GM12864 (cell line): ENCODE measurements at regions not wholly inside any gene's neighbourhood (a gene's known extent, or its start where the extent isn't known, plus 50 kb on each side); places are given as distances from the start of the nearest gene placed in this dataset.

Experiments
- DNase-seq: peaks from one replicate; pipeline ENCODE4 v3.0.0-alpha.2; 2011; ENCODE audit warnings: low read depth
- H3K4me3 ChIP-seq: 2 replicates; pipeline ENCODE4 v1.5.1; 2011; ENCODE audit warnings: mild to moderate bottlenecking, low read depth, low read length, control low read depth
- CTCF ChIP-seq: IDR thresholded peaks from 2 replicates; pipeline ENCODE4 v1.5.1; 2011; ENCODE audit warnings: low read depth, mild to moderate bottlenecking, moderate library complexity, low read length, control low read depth, inconsistent platforms; ENCODE audit errors: missing control alignments

- no peak for DNase-seq
- no peak for TF ChIP-seq CTCF
- no peak overlapping the region for H3K4me3 ChIP-seq
Measured at GRCh38 chr7:4406288-4407058, 275.6 kb upstream of the FOXK1 start.

- TF ChIP-seq CTCF = no peak
- no peak for DNase-seq
- H3K4me3 ChIP-seq = no peak overlapping the region
Measured at GRCh38 chr7:4409946-4410345, 272.1 kb upstream of the FOXK1 start.

- H3K4me3 ChIP-seq = no peak overlapping the region
- DNase-seq = no peak
- TF ChIP-seq CTCF = no peak
Measured at GRCh38 chr7:4416396-4417056, 265.6 kb upstream of the FOXK1 start.

GRCh38 chr7:4428526-4428925 lies 253.6 kb upstream of the FOXK1 start:
- TF ChIP-seq CTCF = no peak
- H3K4me3 ChIP-seq = no peak overlapping the region
- no peak for DNase-seq

GRCh38 chr7:4430227-4430626 lies 251.9 kb upstream of the FOXK1 start:
- no peak for TF ChIP-seq CTCF
- H3K4me3 ChIP-seq = no peak overlapping the region
- DNase-seq = no peak

GRCh38 chr7:4434306-4434705 lies 247.8 kb upstream of the FOXK1 start:
- DNase-seq = no peak
- no peak overlapping the region for H3K4me3 ChIP-seq
- TF ChIP-seq CTCF = no peak
